ENCODE measurements at regions not wholly inside any gene's neighbourhood (a gene's known extent, or its start where the extent isn't known, plus 50 kb on each side); places are given as distances from the start of the nearest gene placed in this dataset.

GRCh38 chr13:43946281-43946680 is 66.6 kb downstream of the LACC1 start:
- no peak for FAIRE-seq
- 88% methylated on average over 3 of the region's 3 CpGs; no CpG with 5 or more reads in 1 of the 2 experiments for WGBS, 2 experiments (ENCODE audit: extremely low coverage in 1 of 2, insufficient coverage in 1 of 2, insufficient read length in 1 of 2, insufficient replicate concordance in 2 of 2, low coverage in 1 of 2, low lambda C conversion rate in 2 of 2, missing lambda C conversion rate in 1 of 2)

More at GRCh38 chr13:43946281-43946680, 66.6 kb downstream of the LACC1 start:
- H4K20me1 ChIP-seq (replicated peaks in 1 of 2; ENCODE audit: control insufficient read depth in 1 of 2, insufficient read depth in 2 of 2, low read length in 2 of 2), result no peaks in the 10 kb centered on the region
- H3K27me3 ChIP-seq (replicated peaks in 1 of 4; ENCODE audit: control insufficient read depth in 3 of 4, extremely low read depth in 1 of 4, insufficient read depth in 3 of 4, low read length in 3 of 4), result no peaks in the 10 kb centered on the region
- H3K14ac ChIP-seq (ENCODE audit: insufficient read length), result no peak overlapping the region
- H2BK15ac ChIP-seq (ENCODE audit: low read length), result no peak overlapping the region
- H3K23me2 ChIP-seq (ENCODE audit: low read depth, low read length), result no peaks in the 10 kb centered on the region
- no peak for DNase-seq (ENCODE audit: low read depth in 1 of 2, low spot score in 2 of 2)
- no peak overlapping the region for H4K5ac ChIP-seq (ENCODE audit: insufficient read length, low read depth, low read length)
- H4K91ac ChIP-seq (replicated peaks; ENCODE audit: insufficient read length, low read length), result no peak overlapping the region
- H3K9me3 ChIP-seq (ENCODE audit: insufficient read depth in 2 of 2, low read depth in 1 of 2, low read length in 1 of 2), result peaks cover 0 to 6% of the 10 kb centered on the region in 2 experiments; a peak in 2 of 4 replicates
- H3K79me1 ChIP-seq (ENCODE audit: low read depth, low read length), result no peaks in the 10 kb centered on the region
- H3K9ac ChIP-seq (replicated peaks in 1 of 4; ENCODE audit: extremely low read depth in 1 of 4, low read depth in 3 of 4, low read length in 3 of 4), result no peak overlapping the region
- no peak overlapping the region for H3K4me2 ChIP-seq (ENCODE audit: insufficient read depth in 1 of 2, low read depth in 2 of 2, low read length in 2 of 2)
- H3K79me2 ChIP-seq (ENCODE audit: control insufficient read depth in 1 of 2, insufficient read depth in 2 of 2, low read length in 2 of 2), result no peaks in the 10 kb centered on the region
- no peak overlapping the region for H2BK12ac ChIP-seq (ENCODE audit: low read depth, low read length)
- H3K27ac ChIP-seq (ENCODE audit: low read depth, low read length), result no peak overlapping the region
- ChIA-PET POLR2A (ENCODE audit: partially characterized antibody) (no interaction called here), CTCF (ENCODE audit: partially characterized antibody) (no interaction called here)
- H3K36me3 ChIP-seq (ENCODE audit: control insufficient read depth in 2 of 4, insufficient read depth in 4 of 4, low read length in 3 of 4), result no peaks in the 10 kb centered on the region
- no peak overlapping the region for H3K4ac ChIP-seq (replicated peaks; ENCODE audit: insufficient read length, low read depth, low read length)
- H3K56ac ChIP-seq (replicated peaks; ENCODE audit: insufficient read length, low read depth, low read length), result no peak overlapping the region
- H4K8ac ChIP-seq (ENCODE audit: extremely low read depth, insufficient read depth, low read length), result no peak overlapping the region
- no peak overlapping the region for H2AK5ac ChIP-seq (ENCODE audit: low read depth, low read length)
- H3K18ac ChIP-seq (ENCODE audit: extremely low read depth, low read length), result no peak overlapping the region
- H3K23ac ChIP-seq (ENCODE audit: insufficient read length), result no peak overlapping the region
- TF ChIP-seq POLR2A (IDR thresholded peaks at IDR 0.05; ENCODE audit: control extremely low read depth in 1 of 2, low read depth in 2 of 2, low read length in 2 of 2) (no peak), RFX5 (IDR thresholded peaks at IDR 0.05; ENCODE audit: borderline replicate concordance, low read depth, low read length) (no peak)
- H3K4me3 ChIP-seq (ENCODE audit: extremely low read depth in 1 of 4, insufficient read depth in 2 of 4, low read depth in 3 of 4, low read length in 4 of 4), result no peak overlapping the region
- no peak overlapping the region for H2AFZ ChIP-seq (ENCODE audit: low read length)
- H2BK5ac ChIP-seq (ENCODE audit: low read depth, low read length), result no peak overlapping the region
- H2BK120ac ChIP-seq (replicated peaks; ENCODE audit: low read depth, low read length), result no peak overlapping the region
- no peaks in the 10 kb centered on the region for H3K4me1 ChIP-seq (replicated peaks in 1 of 4; ENCODE audit: control insufficient read depth in 3 of 4, insufficient read depth in 4 of 4, low read length in 3 of 4)
- H2BK20ac ChIP-seq (ENCODE audit: low read length), result no peak overlapping the region
